ENCODE measurements at regions not wholly inside any gene's neighbourhood (a gene's known extent, or its start where the extent isn't known, plus 50 kb on each side); places are given as distances from the start of the nearest gene placed in this dataset.
"Not testable (repeated sequence)": the region's sequence is repeated elsewhere in the genome, so short reads cannot be mapped to it uniquely, and the experiment has no call there.

DNA sequence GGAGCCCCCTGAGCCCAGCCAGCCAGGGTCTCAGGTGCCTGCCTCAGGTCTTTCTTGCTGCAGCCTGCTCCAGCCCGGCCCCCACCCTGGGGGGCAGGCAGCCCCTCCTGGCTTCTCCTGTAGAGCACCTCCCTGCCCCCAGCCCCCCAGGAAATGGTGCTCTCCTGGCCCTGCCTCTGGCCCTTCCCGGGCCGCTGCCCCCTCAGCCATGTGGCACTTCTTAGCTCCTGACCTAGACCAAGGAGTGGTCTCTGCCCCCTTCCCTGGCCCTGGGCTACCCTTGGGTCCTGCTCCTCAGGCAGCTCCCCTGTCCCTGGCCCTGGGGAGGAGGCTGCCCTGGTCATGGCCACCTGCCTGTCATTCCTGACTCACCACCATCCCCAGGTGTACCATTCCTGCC is 82.0 kb upstream of the ANKRD28 start:
- TF ChIP-seq, protein P1, sequence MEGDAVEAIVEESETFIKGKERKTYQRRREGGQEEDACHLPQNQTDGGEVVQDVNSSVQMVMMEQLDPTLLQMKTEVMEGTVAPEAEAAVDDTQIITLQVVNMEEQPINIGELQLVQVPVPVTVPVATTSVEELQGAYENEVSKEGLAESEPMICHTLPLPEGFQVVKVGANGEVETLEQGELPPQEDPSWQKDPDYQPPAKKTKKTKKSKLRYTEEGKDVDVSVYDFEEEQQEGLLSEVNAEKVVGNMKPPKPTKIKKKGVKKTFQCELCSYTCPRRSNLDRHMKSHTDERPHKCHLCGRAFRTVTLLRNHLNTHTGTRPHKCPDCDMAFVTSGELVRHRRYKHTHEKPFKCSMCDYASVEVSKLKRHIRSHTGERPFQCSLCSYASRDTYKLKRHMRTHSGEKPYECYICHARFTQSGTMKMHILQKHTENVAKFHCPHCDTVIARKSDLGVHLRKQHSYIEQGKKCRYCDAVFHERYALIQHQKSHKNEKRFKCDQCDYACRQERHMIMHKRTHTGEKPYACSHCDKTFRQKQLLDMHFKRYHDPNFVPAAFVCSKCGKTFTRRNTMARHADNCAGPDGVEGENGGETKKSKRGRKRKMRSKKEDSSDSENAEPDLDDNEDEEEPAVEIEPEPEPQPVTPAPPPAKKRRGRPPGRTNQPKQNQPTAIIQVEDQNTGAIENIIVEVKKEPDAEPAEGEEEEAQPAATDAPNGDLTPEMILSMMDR (IDR thresholded peaks at IDR 0.05) = not testable (repeated sequence)
- not testable (repeated sequence) for TF ChIP-seq POLR2A (IDR thresholded peaks at IDR 0.05)
